Glutamatergic neuron (in vitro differentiated cells): ENCODE measurements at regions not wholly inside any gene's neighbourhood (a gene's known extent, or its start where the extent isn't known, plus 50 kb on each side); places are given as distances from the start of the nearest gene placed in this dataset.

Source experiments
- DNase-seq: peaks from one replicate; pipeline ENCODE4 v3.0.0; 2022
- H3K27ac Mint-ChIP-seq: one replicate; pipeline ENCODE4 v1.8.0; 2020; ENCODE audit warnings: mild to moderate bottlenecking, mixed read lengths, inconsistent platforms; ENCODE audit not compliant: unreplicated experiment
- H3K27me3 Mint-ChIP-seq: one replicate; pipeline ENCODE4 v1.8.0; 2020; ENCODE audit warnings: mild to moderate bottlenecking, moderate library complexity, mixed read lengths, inconsistent platforms; ENCODE audit not compliant: unreplicated experiment
- H3K36me3 Mint-ChIP-seq: one replicate; pipeline ENCODE4 v1.8.0; 2020; ENCODE audit warnings: mild to moderate bottlenecking, mixed read lengths, inconsistent platforms; ENCODE audit not compliant: unreplicated experiment
- H3K4me1 Mint-ChIP-seq: one replicate; pipeline ENCODE4 v1.8.0; 2020; ENCODE audit warnings: mild to moderate bottlenecking, low read depth, mixed read lengths, inconsistent platforms; ENCODE audit not compliant: unreplicated experiment
- H3K4me3 Mint-ChIP-seq: one replicate; pipeline ENCODE4 v1.8.0; 2020; ENCODE audit warnings: mild to moderate bottlenecking, mixed read lengths, inconsistent platforms; ENCODE audit not compliant: unreplicated experiment
- H3K9me3 Mint-ChIP-seq: one replicate; pipeline ENCODE4 v1.8.0; 2020; ENCODE audit warnings: mild to moderate bottlenecking, moderate library complexity, mixed read lengths, inconsistent platforms; ENCODE audit not compliant: unreplicated experiment
- CTCF ChIP-seq: fragments of 200-600 bp; sonication (generic); IDR thresholded peaks from one replicate; pipeline ENCODE4 v1.5.0; 2021; ENCODE audit not compliant: partially characterized antibody, unreplicated experiment

GRCh38 chr14:46482200-46482599 lies 169.4 kb downstream of the RPL10L start:
- Mint-ChIP-seq H3K4me3 (no peak overlapping the region), H3K4me1 (no peaks in the 10 kb centered on the region), H3K27ac (no peak overlapping the region), H3K9me3 (no peaks in the 10 kb centered on the region), H3K27me3 (no peaks in the 10 kb centered on the region), H3K36me3 (no peaks in the 10 kb centered on the region)
- no peak for TF ChIP-seq CTCF
- no peak for DNase-seq

GRCh38 chr14:46480817-46481216 lies 170.8 kb downstream of the RPL10L start:
- Mint-ChIP-seq H3K27ac (no peak overlapping the region), H3K4me1 (no peaks in the 10 kb centered on the region), H3K9me3 (no peaks in the 10 kb centered on the region), H3K36me3 (no peaks in the 10 kb centered on the region), H3K27me3 (no peaks in the 10 kb centered on the region), H3K4me3 (no peak overlapping the region)
- no peak for DNase-seq
- TF ChIP-seq CTCF = no peak

- Mint-ChIP-seq H3K9me3 (no peaks in the 10 kb centered on the region), H3K27ac (no peak overlapping the region), H3K4me1 (no peaks in the 10 kb centered on the region), H3K4me3 (no peak overlapping the region), H3K36me3 (no peaks in the 10 kb centered on the region), H3K27me3 (no peaks in the 10 kb centered on the region)
- no peak for DNase-seq
- TF ChIP-seq CTCF = no peak
Observed at GRCh38 chr14:46472261-46472660, 179.3 kb downstream of the RPL10L start.

GRCh38 chr14:46464341-46464740 lies 187.2 kb downstream of the RPL10L start:
- H3K36me3 Mint-ChIP-seq = peaks cover 6% of the 10 kb centered on the region
- DNase-seq = no peak
- TF ChIP-seq CTCF = no peak
- no peaks in the 10 kb centered on the region for H3K27me3 Mint-ChIP-seq
- H3K4me1 Mint-ChIP-seq = no peaks in the 10 kb centered on the region
- H3K4me3 Mint-ChIP-seq = no peak overlapping the region
- H3K27ac Mint-ChIP-seq = no peak overlapping the region
- peaks cover 5% of the 10 kb centered on the region for H3K9me3 Mint-ChIP-seq

- Mint-ChIP-seq H3K9me3 (no peaks in the 10 kb centered on the region), H3K27ac (no peak overlapping the region), H3K4me1 (no peaks in the 10 kb centered on the region), H3K36me3 (no peaks in the 10 kb centered on the region), H3K4me3 (no peak overlapping the region), H3K27me3 (peaks cover 3% of the 10 kb centered on the region)
- no peak for DNase-seq
- no peak for TF ChIP-seq CTCF
Observed at GRCh38 chr14:46451800-46452199, 199.8 kb downstream of the RPL10L start.
